ENCODE measurements at regions not wholly inside any gene's neighbourhood (a gene's known extent, or its start where the extent isn't known, plus 50 kb on each side); places are given as distances from the start of the nearest gene placed in this dataset.

- no peak for FAIRE-seq
Observed at GRCh38 chr14:86797075-86797351, 1196.0 kb downstream of the GALC start.

More at GRCh38 chr14:86797075-86797351, 1196.0 kb downstream of the GALC start:
- H3K79me2 ChIP-seq (ENCODE audit: control insufficient read depth, insufficient read depth, low read length), result no peaks in the 10 kb centered on the region
- no peak overlapping the region for H2AFZ ChIP-seq (ENCODE audit: low read depth, low read length)
- dilution Hi-C loops (cut with MboI; ENCODE audit: extremely low pct_ligation_motif_present, low sequenced_read_pairs), result no loop called here
- TF ChIP-seq JUN (IDR thresholded peaks at IDR 0.05; ENCODE audit: borderline replicate concordance, insufficient read depth, insufficient read length, low read depth), result no peak
- TF ChIP-seq MYC (IDR thresholded peaks at IDR 0.05; ENCODE audit: low read depth, low read length), result no peak
- no peak for TF ChIP-seq MAX (IDR thresholded peaks at IDR 0.05; ENCODE audit: insufficient read depth, insufficient read length)
- TF ChIP-seq POLR2A (IDR thresholded peaks at IDR 0.05; ENCODE audit: low read depth, low read length), result no peak
- TF ChIP-seq EZH2 (IDR thresholded peaks at IDR 0.05; ENCODE audit: borderline replicate concordance, low read depth, low read length, severe bottlenecking), result no peak
- TF ChIP-seq GATA2 (IDR thresholded peaks at IDR 0.05; ENCODE audit: insufficient read depth, insufficient read length, low read depth, low read length), result no peak
- TF ChIP-seq CTCF (IDR thresholded peaks at IDR 0.05; ENCODE audit: extremely low read depth in 1 of 2, insufficient read depth in 1 of 2, low read depth in 1 of 2, low read length in 2 of 2), result no peak
- TF ChIP-seq FOS (IDR thresholded peaks at IDR 0.05; ENCODE audit: borderline replicate concordance, insufficient read depth, low read length), result no peak
- no TSS peak for BruUV-seq (replicated peaks)
- H3K9me1 ChIP-seq (replicated peaks; ENCODE audit: control insufficient read depth, extremely low read depth, insufficient read depth, low read length), result no peaks in the 10 kb centered on the region
- H3K9me3 ChIP-seq (replicated peaks; ENCODE audit: control insufficient read depth, insufficient read depth, low read length), result no peaks in the 10 kb centered on the region
- H3K9ac ChIP-seq (replicated peaks; ENCODE audit: extremely low read depth, insufficient read depth, low read length), result no peak overlapping the region
- no peaks in the 10 kb centered on the region for H3K36me3 ChIP-seq (ENCODE audit: control insufficient read depth in 2 of 2, extremely low read depth in 1 of 2, insufficient read depth in 2 of 2, low read length in 2 of 2)
- ChIA-PET POLR2A (no interaction called here), CTCF (no interaction called here)
- DNase-seq (ENCODE audit: low read depth, low spot score), result no peak
- H3K4me2 ChIP-seq (ENCODE audit: insufficient read depth, low read length), result no peak overlapping the region
- no peaks in the 10 kb centered on the region for H4K20me1 ChIP-seq (replicated peaks; ENCODE audit: control insufficient read depth, extremely low read depth, insufficient read depth, low read length)
- H3K27ac ChIP-seq (ENCODE audit: insufficient read depth, low read depth, low read length), result no peak overlapping the region
- no peaks in the 10 kb centered on the region for H3K4me1 ChIP-seq (ENCODE audit: control insufficient read depth, extremely low read depth, insufficient read depth, low read length)
- H3K27me3 ChIP-seq (ENCODE audit: control insufficient read depth in 2 of 2, insufficient read depth in 2 of 2, low read length in 2 of 2), result no peaks in the 10 kb centered on the region
- intact Hi-C loops (cut with micrococcal nuclease), result no loop called here
- H3K4me3 ChIP-seq (replicated peaks in 1 of 3; ENCODE audit: insufficient read depth in 1 of 3, low read depth in 1 of 3, low read length in 3 of 3), result no peak overlapping the region
